IMR-90 (cell line): ENCODE measurements at regions not wholly inside any gene's neighbourhood (a gene's known extent, or its start where the extent isn't known, plus 50 kb on each side); places are given as distances from the start of the nearest gene placed in this dataset.

Source experiments
- ATAC-seq: fragments of 200-7000 bp; cut with Tn5 transposase; 2 replicates; pipeline ENCODE4 v1.9.1; 2020; ENCODE audit warnings: low read depth, mild to moderate bottlenecking, moderate library complexity
- BruUV-seq: library from RNA; stranded (reverse); fragments of 400-500 nt; replicated peaks from 2 replicates; lab custom pipeline; 2021; lab: Mats Ljungman, UMichigan
- CTCF ChIA-PET: fragments of 300-600 bp; formaldehyde crosslinking; extraction: SDS; loops from one replicate; lab custom pipeline; 2021; ENCODE audit warnings: antibody characterized with exemption; lab: Yijun Ruan, JAX
- POLR2A ChIA-PET: fragments of 300-600 bp; sonication (Branson Sonifier 250); formaldehyde crosslinking; loops from one replicate; lab custom pipeline; 2022; ENCODE audit warnings: antibody characterized with exemption; ENCODE audit not compliant: unreplicated experiment; lab: Charles Lee
- DNase-seq: peaks from one replicate; pipeline ENCODE4 v3.0.0; 2013
- H2AFZ ChIP-seq: replicated peaks from 2 replicates; pipeline ENCODE3; 2013; ENCODE audit warnings: low read length, mild to moderate bottlenecking; ENCODE audit not compliant: poor library complexity
- H2AK5ac ChIP-seq: 2 replicates; pipeline ENCODE4 v1.6.1; 2013; ENCODE audit warnings: low read depth, low read length, inconsistent platforms
- H2AK9ac ChIP-seq: replicated peaks from 2 replicates; pipeline ENCODE3; 2013; ENCODE audit warnings: mild to moderate bottlenecking, low read depth, low read length, moderate library complexity; ENCODE audit not compliant: poor library complexity
- H2BK120ac ChIP-seq: 2 replicates; pipeline ENCODE4 v1.6.1; 2013; ENCODE audit warnings: low read depth, low read length, inconsistent platforms
- H2BK15ac ChIP-seq: 3 replicates; pipeline ENCODE4 v1.6.1; 2013; ENCODE audit warnings: low read depth, low read length, inconsistent platforms
- H2BK20ac ChIP-seq: 2 replicates; pipeline ENCODE4 v1.6.1; 2013; ENCODE audit warnings: low read depth, mild to moderate bottlenecking, inconsistent platforms, low read length, moderate library complexity
- H2BK5ac ChIP-seq: 2 replicates; pipeline ENCODE4 v1.6.1; 2013; ENCODE audit warnings: mild to moderate bottlenecking, low read depth, low read length, inconsistent platforms; ENCODE audit not compliant: poor library complexity, severe bottlenecking
- H3K14ac ChIP-seq: replicated peaks from 2 replicates; pipeline ENCODE4 v1.6.1; 2013; ENCODE audit warnings: low read depth, low read length, inconsistent platforms
- H3K18ac ChIP-seq: 2 replicates; pipeline ENCODE4 v1.6.1; 2013; ENCODE audit warnings: low read depth, low read length, control low read depth
- H3K23ac ChIP-seq: 2 replicates; pipeline ENCODE4 v1.6.1; 2013; ENCODE audit warnings: low read depth, low read length, inconsistent platforms
- H3K27ac ChIP-seq: 2 replicates; pipeline ENCODE4 v1.5.1; 2013; ENCODE audit warnings: mild to moderate bottlenecking, control low read depth, low read length; ENCODE audit not compliant: insufficient read depth
- H3K27me3 ChIP-seq: 2 replicates; pipeline ENCODE4 v1.6.1; 2013; ENCODE audit warnings: low read length; ENCODE audit not compliant: control insufficient read depth, insufficient read depth
- H3K36me3 ChIP-seq: 2 replicates; pipeline ENCODE4 v1.6.1; 2013; ENCODE audit warnings: low read length, mixed read lengths; ENCODE audit not compliant: control insufficient read depth, insufficient read depth
- H3K4ac ChIP-seq: 2 replicates; pipeline ENCODE4 v1.6.1; 2013; ENCODE audit warnings: low read depth, low read length, inconsistent platforms
- H3K4me1 ChIP-seq: 2 replicates; pipeline ENCODE4 v1.6.1; 2013; ENCODE audit warnings: low read length, mixed read lengths; ENCODE audit not compliant: control insufficient read depth, insufficient read depth
- H3K4me2 ChIP-seq: 2 replicates; pipeline ENCODE4 v1.6.1; 2013; ENCODE audit warnings: low read depth, mild to moderate bottlenecking, control low read depth, low read length, moderate library complexity
- H3K4me3 ChIP-seq: 2 replicates; pipeline ENCODE4 v1.5.1; 2013; ENCODE audit warnings: low read depth, mild to moderate bottlenecking, control low read depth, low read length, moderate library complexity; ENCODE audit not compliant: insufficient read depth
- H3K56ac ChIP-seq: 2 replicates; pipeline ENCODE4 v1.6.1; 2013; ENCODE audit warnings: low read length, inconsistent platforms; ENCODE audit not compliant: insufficient read depth; ENCODE audit errors: extremely low read depth
- H3K79me1 ChIP-seq, 2 experiments: 2 replicates each; pipeline ENCODE4 v1.6.1; 2013; ENCODE audit warnings: low read length in 2 of 2, inconsistent platforms in 1 of 2, low read depth in 1 of 2
- H3K9ac ChIP-seq: 2 replicates; pipeline ENCODE4 v1.6.1; 2013; ENCODE audit warnings: low read depth, low read length, control low read depth
- H3K9me1 ChIP-seq: 2 replicates; pipeline ENCODE4 v1.6.1; 2013; ENCODE audit warnings: low read length, inconsistent platforms; ENCODE audit not compliant: insufficient read depth
- H3K9me3 ChIP-seq: 2 replicates; pipeline ENCODE4 v1.6.1; 2013; ENCODE audit warnings: low read length; ENCODE audit not compliant: control insufficient read depth, insufficient read depth
- H4K20me1 ChIP-seq: 2 replicates; pipeline ENCODE4 v1.6.1; 2013; ENCODE audit warnings: low read length, inconsistent platforms; ENCODE audit not compliant: insufficient read depth
- H4K5ac ChIP-seq: 2 replicates; pipeline ENCODE4 v1.6.1; 2013; ENCODE audit warnings: mild to moderate bottlenecking, low read depth, low read length, control low read depth
- H4K8ac ChIP-seq, 2 experiments: 2 replicates each; pipeline ENCODE4 v1.6.1; 2013; ENCODE audit warnings: low read depth in 2 of 2, low read length in 2 of 2, control low read depth in 1 of 2, inconsistent platforms in 1 of 2
- H4K91ac ChIP-seq: 2 replicates; pipeline ENCODE4 v1.6.1; 2013; ENCODE audit warnings: low read depth, low read length, inconsistent platforms; ENCODE audit not compliant: insufficient read depth
- ELK1 ChIP-seq: fragments of 150-350 bp; IDR thresholded peaks from 2 replicates; pipeline ENCODE4 v1.6.1; 2016; ENCODE audit warnings: low read depth, mild to moderate bottlenecking, low read length, moderate library complexity, borderline replicate concordance
- NFE2L2 ChIP-seq: fragments of 150-350 bp; IDR thresholded peaks from 2 replicates; pipeline ENCODE4 v1.6.1; 2016; ENCODE audit warnings: low read depth, mild to moderate bottlenecking, low read length
- WGBS, 2 experiments: methylation state at CpG; one replicate each; pipeline versions ENCODE4 v1.1.5 to v1.1.7; 2013; ENCODE audit warnings: missing lambda C conversion rate in 2 of 2; ENCODE audit not compliant: insufficient read length in 1 of 2; ENCODE audit errors: extremely low coverage in 2 of 2; 5-methylcytosine and 5-hydroxymethylcytosine counted together
- dilution Hi-C: fragments of 300-500 bp; cut with HindIII; formaldehyde crosslinking; loops from one replicate; pipeline ENCODE4 v1.14.3; 2018; ENCODE audit warnings: low sequenced_read_pairs; ENCODE audit not compliant: unreplicated experiment
- in situ Hi-C: fragments of 300-500 bp; cut with MboI; formaldehyde crosslinking; loops from 3 replicates; pipeline ENCODE4 v1.14.3; 2019; ENCODE audit warnings: low sequenced_read_pairs, inconsistent platforms, mixed read lengths
- intact Hi-C: fragments of 100-400 bp; cut with micrococcal nuclease; formaldehyde crosslinking; loops from 2 replicates; pipeline ENCODE4 v1.10.0; 2022

GRCh38 chr11:22041039-22041438, 151.8 kb upstream of the ANO5 start:
- BruUV-seq, result no TSS peak
- no peak overlapping the region for H3K23ac ChIP-seq
- no peaks in the 10 kb centered on the region for H3K9me1 ChIP-seq
- H3K18ac ChIP-seq, result no peak overlapping the region
- in situ Hi-C loops, result no loop called here
- no peak overlapping the region for H2AK5ac ChIP-seq
- H3K27ac ChIP-seq, result no peak overlapping the region
- no peak overlapping the region for H2AFZ ChIP-seq
- H3K14ac ChIP-seq, result no peak overlapping the region
- no peak overlapping the region for H3K4me3 ChIP-seq
- no peak overlapping the region for H4K8ac ChIP-seq
- H3K4me2 ChIP-seq, result no peak overlapping the region
- no peak overlapping the region for H2BK15ac ChIP-seq
- H3K79me1 ChIP-seq, result no peaks in the 10 kb centered on the region
- H2BK5ac ChIP-seq, result no peak overlapping the region
- H3K4me1 ChIP-seq, result no peaks in the 10 kb centered on the region
- no peaks in the 10 kb centered on the region for H3K27me3 ChIP-seq
- POLR2A ChIA-PET, result no interaction called here
- no CpG with 5 or more reads among the region's 2 CpGs for WGBS, 2 experiments
- peaks cover 17% of the 10 kb centered on the region for H3K9me3 ChIP-seq
- intact Hi-C loops, result no loop called here
- H3K9ac ChIP-seq, result no peak overlapping the region
- H3K56ac ChIP-seq, result no peak overlapping the region
- H2BK20ac ChIP-seq, result no peak overlapping the region
- no peak overlapping the region for H4K5ac ChIP-seq
- TF ChIP-seq ELK1, result no peak
- peak; percentile 77 for TF ChIP-seq NFE2L2
- no peak overlapping the region for H3K4ac ChIP-seq
- dilution Hi-C loops, result no loop called here
- CTCF ChIA-PET, result no interaction called here
- ATAC-seq (no peak), DNase-seq (no peak)
- no peaks in the 10 kb centered on the region for H4K20me1 ChIP-seq
- no peak overlapping the region for H4K91ac ChIP-seq
- H3K36me3 ChIP-seq, result no peaks in the 10 kb centered on the region
- no peak overlapping the region for H2BK120ac ChIP-seq
- no peak overlapping the region for H2AK9ac ChIP-seq
